T-helper 17 cell (primary cell): ENCODE measurements at regions not wholly inside any gene's neighbourhood (a gene's known extent, or its start where the extent isn't known, plus 50 kb on each side); places are given as distances from the start of the nearest gene placed in this dataset.
"Not testable (repeated sequence)": the region's sequence is repeated elsewhere in the genome, so short reads cannot be mapped to it uniquely, and the experiment has no call there.

ENCODE experiments used
- ATAC-seq: fragments of 150-1000 bp; cut with Tn5 transposase; 2 replicates; pipeline ENCODE4 v1.10.0; 2021; ENCODE audit warnings: mild to moderate bottlenecking, moderate library complexity
- DNase-seq, 3 donors: peaks; one replicate each; pipeline versions ENCODE4 v3.0.0 to v3.0.0-alpha.2; 2020 to 2021
- H3K9me3 ChIP-seq: one replicate; pipeline ENCODE4 v1.7.0; 2013; ENCODE audit warnings: low read length, mild to moderate bottlenecking; ENCODE audit not compliant: control insufficient read depth, poor library complexity, severe bottlenecking
- H3K27ac Mint-ChIP-seq: one replicate; pipeline ENCODE4 v1.8.0; 2022; ENCODE audit warnings: mild to moderate bottlenecking, moderate library complexity, mixed read lengths
- H3K27me3 Mint-ChIP-seq: one replicate; pipeline ENCODE4 v1.8.0; 2022; ENCODE audit warnings: mixed read lengths
- H3K36me3 Mint-ChIP-seq: one replicate; pipeline ENCODE4 v1.8.0; 2022; ENCODE audit warnings: low read depth, mixed read lengths
- H3K4me1 Mint-ChIP-seq: one replicate; pipeline ENCODE4 v1.8.0; 2022; ENCODE audit warnings: mild to moderate bottlenecking, mixed read lengths
- H3K4me3 Mint-ChIP-seq: one replicate; pipeline ENCODE4 v1.8.0; 2022; ENCODE audit warnings: mild to moderate bottlenecking, moderate library complexity, mixed read lengths

DNA sequence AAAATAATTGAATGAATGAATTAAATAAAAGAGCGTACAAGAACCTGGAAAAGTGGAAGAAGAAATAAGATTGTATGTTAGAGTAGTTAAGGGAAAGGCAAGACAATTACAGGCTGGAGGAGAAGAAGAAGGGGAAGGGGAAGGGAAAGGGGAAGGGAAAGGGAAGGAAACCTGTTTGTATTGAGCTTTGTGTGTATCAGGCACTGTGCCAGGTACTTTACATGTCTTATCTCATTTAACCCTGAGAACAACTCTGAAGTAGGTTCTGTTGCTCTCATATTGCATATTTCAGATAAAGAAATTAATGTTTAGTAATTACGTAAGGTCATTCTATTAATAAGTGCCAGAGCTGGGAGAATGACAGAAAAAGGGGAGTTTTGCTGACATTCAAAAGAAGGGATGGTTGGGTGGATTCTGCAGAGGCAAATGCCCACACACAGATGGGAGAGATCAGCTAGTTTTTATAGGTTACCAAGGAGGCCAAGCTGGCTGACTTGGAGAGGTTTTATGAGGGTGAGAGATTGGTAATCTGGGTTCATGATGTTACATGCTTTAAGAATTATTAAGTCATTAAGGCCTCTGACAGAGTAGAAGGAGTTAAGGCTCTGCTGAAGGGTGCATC, 92.3 kb upstream of the LCORL start:
- peaks cover 2% of the 10 kb centered on the region for H3K36me3 Mint-ChIP-seq
- H3K27ac Mint-ChIP-seq: no peak overlapping the region
- no peak overlapping the region for H3K4me3 Mint-ChIP-seq
- peaks cover 42% of the 10 kb centered on the region for H3K27me3 Mint-ChIP-seq
- H3K9me3 ChIP-seq: no peaks in the 10 kb centered on the region
- DNase-seq: no peak
- no peaks in the 10 kb centered on the region for H3K4me1 Mint-ChIP-seq
- ATAC-seq: no peak

DNA sequence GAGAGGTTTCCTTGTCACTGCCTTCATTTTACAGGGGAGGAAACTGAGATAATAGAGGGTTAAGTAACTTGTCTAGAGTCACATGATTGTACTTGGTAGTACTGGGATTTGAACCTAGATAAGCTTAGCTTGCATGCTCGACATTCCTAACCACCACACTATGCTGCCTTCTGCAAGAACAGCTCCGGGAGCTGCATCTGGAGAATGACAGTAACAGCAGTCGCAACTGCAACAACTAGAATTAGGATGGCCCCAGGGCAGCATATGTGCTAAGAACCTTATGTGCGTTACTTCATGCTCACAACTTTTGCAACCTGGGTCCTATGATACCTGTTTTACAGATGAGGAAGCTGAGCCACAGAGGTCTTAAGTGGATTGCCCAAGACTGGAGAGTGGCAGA, 89.5 kb upstream of the LCORL start:
- H3K4me1 Mint-ChIP-seq: no peaks in the 10 kb centered on the region
- H3K27ac Mint-ChIP-seq: no peak overlapping the region
- H3K4me3 Mint-ChIP-seq: no peak overlapping the region
- no peaks in the 10 kb centered on the region for H3K9me3 ChIP-seq
- no peak for DNase-seq
- peaks cover 2% of the 10 kb centered on the region for H3K36me3 Mint-ChIP-seq
- no peak for ATAC-seq
- peaks cover 31% of the 10 kb centered on the region for H3K27me3 Mint-ChIP-seq

DNA sequence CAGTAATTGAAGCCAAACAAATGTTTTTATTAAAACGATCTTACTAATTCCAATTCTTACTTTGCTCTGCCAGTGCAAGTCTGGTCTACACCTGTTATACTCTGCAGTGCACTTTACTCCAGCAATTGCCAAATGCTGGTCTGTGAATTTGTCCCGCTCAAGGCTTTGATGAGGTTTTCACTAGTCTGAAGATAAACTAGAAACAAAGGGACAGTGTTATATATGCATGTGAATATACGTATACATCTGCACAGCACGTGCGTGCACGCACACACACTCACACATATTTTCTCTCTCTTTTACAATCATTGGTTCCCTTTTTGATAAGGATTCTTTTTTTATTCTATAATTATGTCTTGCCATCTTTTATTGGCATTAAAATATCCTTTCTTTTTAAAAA, 88.5 kb upstream of the LCORL start:
- Mint-ChIP-seq H3K36me3 (peaks cover 2% of the 10 kb centered on the region), H3K27ac (no peak overlapping the region), H3K4me1 (no peaks in the 10 kb centered on the region), H3K27me3 (peaks cover 24% of the 10 kb centered on the region), H3K4me3 (no peak overlapping the region)
- no peak for ATAC-seq
- H3K9me3 ChIP-seq: no peaks in the 10 kb centered on the region
- no peak for DNase-seq

DNA sequence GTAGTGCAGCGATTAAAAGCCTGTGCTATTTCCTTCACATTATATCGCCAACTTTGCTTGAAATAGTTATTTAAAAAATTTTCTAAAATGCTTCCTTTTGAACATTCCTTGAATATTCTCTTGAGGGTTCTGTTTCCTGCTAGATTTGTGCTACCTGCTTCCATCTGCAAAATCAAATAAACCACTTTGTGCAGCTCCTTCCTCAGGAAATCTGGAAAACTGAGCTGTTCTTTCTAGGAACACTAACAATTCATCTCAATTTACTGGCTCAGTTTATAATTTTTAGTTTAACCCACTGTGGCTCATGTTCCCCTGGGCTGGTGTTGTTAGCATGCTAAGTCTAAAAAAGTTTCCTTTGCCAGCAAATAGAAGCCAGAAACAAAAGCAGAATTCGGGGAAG, 88.1 kb upstream of the LCORL start:
- ATAC-seq (no peak), DNase-seq (no peak)
- no peaks in the 10 kb centered on the region for H3K9me3 ChIP-seq
- no peak overlapping the region for H3K27ac Mint-ChIP-seq
- peaks cover 24% of the 10 kb centered on the region for H3K27me3 Mint-ChIP-seq
- peaks cover 2% of the 10 kb centered on the region for H3K36me3 Mint-ChIP-seq
- no peak overlapping the region for H3K4me3 Mint-ChIP-seq
- H3K4me1 Mint-ChIP-seq: no peaks in the 10 kb centered on the region

DNA sequence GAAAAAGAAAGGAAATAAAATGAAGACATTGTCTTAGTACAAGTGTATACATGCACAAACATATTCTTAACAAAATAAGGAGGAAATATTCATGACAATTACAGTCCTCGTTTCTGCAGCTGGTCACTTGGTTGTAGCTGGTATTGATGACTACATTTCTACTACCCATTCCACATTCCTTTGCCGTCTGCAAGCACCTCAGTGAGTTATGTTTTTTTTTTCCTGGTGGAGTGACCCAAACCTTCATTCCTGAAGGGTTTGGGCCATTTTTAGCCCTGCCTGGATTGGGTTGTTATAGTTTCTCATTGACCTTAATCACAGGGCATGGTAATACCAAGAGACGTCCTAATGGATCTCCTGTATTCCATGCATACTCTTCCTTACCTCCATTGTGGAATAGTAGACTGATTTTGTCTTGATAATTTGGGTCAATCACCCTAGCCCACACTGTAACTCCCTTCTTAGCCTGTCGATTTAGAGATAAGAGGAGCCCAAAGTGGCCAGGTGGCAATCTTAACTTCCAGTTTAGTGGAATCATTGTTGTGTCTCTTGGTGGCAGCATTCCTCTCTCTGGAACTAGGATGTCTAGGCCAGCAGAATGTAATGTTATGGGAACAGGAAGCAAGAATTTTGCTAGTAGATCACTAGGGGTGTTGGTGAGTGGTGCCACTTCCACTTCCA, 86.4 kb upstream of the LCORL start:
- not testable (repeated sequence) for H3K4me1 Mint-ChIP-seq, H3K36me3 Mint-ChIP-seq, ATAC-seq, H3K4me3 Mint-ChIP-seq, H3K9me3 ChIP-seq, DNase-seq, H3K27ac Mint-ChIP-seq
- peaks cover 11% of the 10 kb centered on the region for H3K27me3 Mint-ChIP-seq

DNA sequence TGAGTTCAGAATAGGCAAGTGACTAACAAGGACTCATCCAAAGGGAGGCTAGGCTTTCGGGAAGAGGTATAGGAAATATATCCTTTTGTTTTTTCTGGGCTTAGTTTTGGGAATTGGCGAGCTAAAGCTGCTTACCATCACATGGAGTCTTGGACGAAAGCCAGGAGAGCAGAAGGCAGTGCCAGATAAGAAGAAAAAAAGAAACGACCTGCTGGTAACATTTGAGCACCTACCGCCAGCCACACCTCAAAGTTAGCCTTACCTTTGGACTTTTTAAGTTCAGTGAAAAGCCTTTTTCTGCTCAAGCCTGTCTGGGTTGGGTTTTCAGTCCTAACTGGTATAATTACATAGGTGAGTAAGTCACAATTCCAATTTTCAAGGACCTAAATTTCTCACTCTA, 85.1 kb upstream of the LCORL start:
- no peaks in the 10 kb centered on the region for H3K9me3 ChIP-seq
- no peaks in the 10 kb centered on the region for H3K36me3 Mint-ChIP-seq
- no peak overlapping the region for H3K4me3 Mint-ChIP-seq
- H3K27me3 Mint-ChIP-seq: peaks cover 10% of the 10 kb centered on the region
- no peak overlapping the region for H3K27ac Mint-ChIP-seq
- ATAC-seq: no peak
- H3K4me1 Mint-ChIP-seq: no peaks in the 10 kb centered on the region
- no peak for DNase-seq

DNA sequence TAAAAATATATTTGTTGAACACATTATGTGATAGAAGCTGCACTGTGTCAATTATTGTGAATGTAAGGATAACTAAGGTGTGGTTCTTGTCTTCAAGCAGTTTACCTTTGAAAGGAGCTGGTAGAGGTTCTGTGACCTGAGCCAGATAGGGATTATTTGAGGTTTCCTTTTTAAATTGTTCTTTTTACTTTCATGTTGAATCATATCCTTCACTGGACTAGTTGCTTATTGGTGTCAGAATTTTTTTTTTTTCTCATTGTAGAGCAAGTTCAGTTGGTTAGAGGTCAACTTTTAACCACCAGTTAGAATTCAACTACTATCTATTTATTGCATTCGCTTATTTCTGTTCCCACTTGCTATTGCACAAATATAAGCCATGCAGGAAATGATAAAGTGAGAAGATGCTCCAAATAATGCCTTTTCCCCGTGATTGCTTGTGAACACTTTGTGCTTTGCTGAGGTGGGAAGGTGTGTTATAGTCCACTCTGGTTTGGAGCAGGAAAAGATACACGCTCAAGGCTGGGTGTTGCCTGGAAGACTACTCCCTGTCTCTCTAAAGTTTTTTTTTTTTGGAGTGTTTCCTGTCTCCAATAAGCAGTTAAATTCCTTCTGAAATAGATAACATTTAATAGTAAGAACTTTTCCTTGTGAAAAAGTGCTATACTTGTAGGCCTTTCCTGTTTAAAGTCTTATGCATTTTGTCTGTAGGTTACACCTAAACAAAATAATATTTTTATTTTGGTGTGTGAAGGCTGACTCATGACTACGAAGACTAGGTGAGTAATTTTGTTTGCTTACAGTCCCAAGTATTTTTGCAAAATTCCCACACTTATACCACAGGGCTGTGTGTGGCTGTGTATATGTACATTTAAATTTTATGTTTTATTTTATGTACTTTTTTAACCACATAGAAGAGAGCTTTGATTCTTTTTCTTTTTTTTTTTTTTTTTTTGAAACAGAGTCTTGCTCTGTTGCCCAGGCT, 83.8 kb upstream of the LCORL start:
- no peak overlapping the region for H3K4me3 Mint-ChIP-seq
- ATAC-seq: no peak
- no peak overlapping the region for H3K27ac Mint-ChIP-seq
- DNase-seq: no peak
- no peaks in the 10 kb centered on the region for H3K4me1 Mint-ChIP-seq
- H3K27me3 Mint-ChIP-seq: peaks cover under 1% of the 10 kb centered on the region
- no peaks in the 10 kb centered on the region for H3K36me3 Mint-ChIP-seq
- no peaks in the 10 kb centered on the region for H3K9me3 ChIP-seq

DNA sequence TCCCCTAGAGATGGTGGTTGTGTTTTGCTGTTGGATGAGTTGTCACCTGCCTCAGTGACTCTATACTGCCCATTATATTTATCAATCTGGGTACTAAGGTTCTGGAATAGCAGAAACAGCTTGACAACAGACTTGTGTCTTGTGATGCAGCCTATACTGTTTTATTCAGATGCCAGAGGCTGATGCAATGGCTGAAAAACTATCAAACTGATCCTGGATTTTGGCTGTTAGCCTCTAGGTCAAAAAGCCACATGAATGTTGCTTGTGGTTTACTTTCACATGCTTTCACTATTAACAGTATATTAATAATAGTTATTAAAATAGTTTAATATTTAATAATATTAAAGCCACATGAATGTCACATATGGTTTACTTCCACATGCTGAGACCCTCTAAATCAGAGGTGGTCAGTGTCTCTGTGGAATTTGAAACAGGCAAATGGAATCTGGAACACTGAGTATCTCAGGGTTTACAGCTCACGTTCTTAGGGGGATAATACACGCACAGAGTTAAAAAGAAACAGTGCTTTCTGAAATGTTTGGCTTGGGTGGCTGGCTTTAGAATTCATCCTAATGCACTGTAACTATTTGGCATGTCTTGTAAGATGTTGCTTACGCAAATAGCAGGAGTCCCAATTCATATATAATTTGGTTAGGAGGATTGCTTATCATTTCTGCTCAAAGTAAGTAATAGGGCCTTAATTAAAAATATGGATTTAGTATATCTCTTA, 82.5 kb upstream of the LCORL start:
- ATAC-seq (no peak), DNase-seq (no peak)
- Mint-ChIP-seq H3K4me1 (no peaks in the 10 kb centered on the region), H3K4me3 (no peak overlapping the region), H3K27me3 (peaks cover 3% of the 10 kb centered on the region), H3K36me3 (no peaks in the 10 kb centered on the region), H3K27ac (no peak overlapping the region)
- H3K9me3 ChIP-seq: no peaks in the 10 kb centered on the region

DNA sequence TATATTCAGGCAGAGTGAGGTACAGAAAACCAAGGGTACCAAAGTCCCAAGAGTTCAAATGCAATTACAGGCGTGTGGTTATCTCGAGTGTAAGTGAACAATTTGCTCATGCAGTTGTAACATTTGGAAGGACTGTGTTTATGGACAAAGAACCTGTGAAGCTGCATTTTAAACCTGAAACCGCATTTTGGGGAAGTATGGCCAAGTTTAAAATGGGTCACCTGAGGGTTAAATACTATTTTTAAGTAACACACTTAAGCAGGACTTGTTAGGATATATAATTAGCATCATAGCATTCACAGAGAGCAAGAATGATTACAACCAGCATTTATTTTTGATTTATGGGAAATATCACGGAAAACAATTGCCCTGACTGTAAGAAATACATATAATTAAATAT, 79.1 kb upstream of the LCORL start:
- H3K4me1 Mint-ChIP-seq: no peaks in the 10 kb centered on the region
- DNase-seq (no peak), ATAC-seq (no peak)
- peaks cover 7% of the 10 kb centered on the region for H3K27me3 Mint-ChIP-seq
- H3K27ac Mint-ChIP-seq: no peak overlapping the region
- no peak overlapping the region for H3K4me3 Mint-ChIP-seq
- no peaks in the 10 kb centered on the region for H3K36me3 Mint-ChIP-seq
- H3K9me3 ChIP-seq: no peaks in the 10 kb centered on the region

DNA sequence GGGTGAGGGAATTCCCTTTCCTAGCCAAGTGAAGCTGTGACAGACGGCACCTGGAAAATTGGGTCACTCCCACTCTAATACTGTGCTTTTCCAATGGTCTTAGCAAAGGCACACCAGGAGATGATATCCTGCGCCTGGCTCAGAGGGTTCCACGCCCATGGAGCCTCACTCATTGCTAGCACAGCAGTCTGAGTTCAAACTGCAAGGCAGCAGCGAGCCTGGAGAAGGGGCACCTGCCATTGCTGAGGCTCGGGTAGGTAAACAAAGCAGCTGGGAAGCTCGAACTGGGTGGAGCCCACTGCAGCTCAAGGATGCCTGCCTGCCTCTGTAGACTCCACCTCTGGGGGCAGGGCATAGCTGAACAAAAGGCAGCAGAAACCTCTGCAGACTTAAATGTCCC, 68.9 kb upstream of the LCORL start:
- H3K27ac Mint-ChIP-seq, H3K4me3 Mint-ChIP-seq, H3K36me3 Mint-ChIP-seq: not testable (repeated sequence)

DNA sequence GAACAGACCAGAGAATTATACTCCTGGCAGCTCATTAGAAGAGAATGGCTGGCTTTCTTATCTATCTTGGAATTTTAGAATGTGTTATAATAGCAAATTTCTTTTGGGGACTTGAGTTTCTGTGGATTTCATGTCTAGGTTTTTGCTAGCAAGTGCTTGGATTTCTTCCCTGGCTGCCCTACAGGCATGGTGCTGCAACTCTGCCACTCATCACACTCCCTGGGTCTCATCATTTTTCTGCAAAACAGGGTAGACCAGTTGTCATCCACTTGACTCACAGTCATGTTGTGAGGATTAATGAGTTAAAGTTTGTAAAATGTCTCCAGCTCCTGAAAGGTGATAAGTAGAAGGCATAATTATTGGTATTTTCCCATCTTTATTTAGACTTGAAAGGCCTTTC, 60.7 kb upstream of the LCORL start:
- DNase-seq (no peak), ATAC-seq (no peak)
- peaks cover 32% of the 10 kb centered on the region for H3K27me3 Mint-ChIP-seq
- no peaks in the 10 kb centered on the region for H3K4me1 Mint-ChIP-seq
- H3K27ac Mint-ChIP-seq: no peak overlapping the region
- peaks cover 2% of the 10 kb centered on the region for H3K9me3 ChIP-seq
- H3K36me3 Mint-ChIP-seq: no peaks in the 10 kb centered on the region
- no peak overlapping the region for H3K4me3 Mint-ChIP-seq

More for the DNA sequence above, 68.9 kb upstream of the LCORL start:
- ATAC-seq, H3K9me3 ChIP-seq, H3K4me1 Mint-ChIP-seq, DNase-seq: not testable (repeated sequence)
- H3K27me3 Mint-ChIP-seq: peaks cover 11% of the 10 kb centered on the region

DNA sequence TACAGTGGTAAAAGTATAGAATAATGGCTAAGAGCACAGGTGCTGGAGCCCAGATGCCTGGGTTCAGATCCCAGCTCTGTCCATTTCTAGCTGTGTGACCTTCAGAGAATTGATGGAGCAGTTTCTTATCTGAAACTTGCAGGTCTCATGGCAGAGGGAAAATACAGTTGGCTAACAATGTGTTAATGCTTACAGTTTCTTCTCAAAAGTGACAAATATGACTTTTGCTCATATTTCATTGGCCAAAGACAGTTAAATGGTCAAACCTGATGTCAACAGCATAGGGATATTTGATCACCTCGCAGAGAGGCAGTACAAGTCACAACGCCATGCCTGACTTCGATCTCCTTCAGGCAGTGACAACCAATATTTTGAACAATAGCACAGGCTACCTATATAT, 60.2 kb upstream of the LCORL start:
- Mint-ChIP-seq H3K4me1 (no peaks in the 10 kb centered on the region), H3K36me3 (no peaks in the 10 kb centered on the region), H3K27ac (no peak overlapping the region), H3K27me3 (peaks cover 32% of the 10 kb centered on the region), H3K4me3 (no peak overlapping the region)
- no peak for ATAC-seq
- no peak for DNase-seq
- H3K9me3 ChIP-seq: peaks cover 2% of the 10 kb centered on the region

DNA sequence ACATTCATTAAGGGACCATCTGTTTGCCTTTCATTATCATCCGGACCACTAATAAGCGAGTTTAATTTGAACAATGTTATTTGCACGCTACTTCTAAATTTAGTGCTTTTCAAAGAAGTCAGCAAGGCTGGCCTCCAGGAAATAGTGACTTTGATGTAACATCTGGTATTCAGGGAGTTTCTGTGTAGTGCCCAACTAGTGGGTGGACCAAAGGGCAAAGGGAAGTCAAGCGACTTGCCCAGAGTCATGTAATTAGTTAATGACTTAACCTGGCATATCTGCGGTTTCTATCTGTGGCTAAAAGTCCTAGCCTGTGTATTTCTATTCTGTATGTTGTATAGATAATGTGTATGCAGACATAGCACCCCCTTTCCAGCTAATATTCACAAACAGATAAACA, 56.3 kb upstream of the LCORL start:
- no peak overlapping the region for H3K4me3 Mint-ChIP-seq
- H3K27ac Mint-ChIP-seq: no peak overlapping the region
- H3K27me3 Mint-ChIP-seq: peaks cover 19% of the 10 kb centered on the region
- H3K9me3 ChIP-seq: peaks cover 2% of the 10 kb centered on the region
- no peaks in the 10 kb centered on the region for H3K4me1 Mint-ChIP-seq
- DNase-seq (no peak), ATAC-seq (no peak)
- no peaks in the 10 kb centered on the region for H3K36me3 Mint-ChIP-seq
